Testis (tissue), 2 donors: ENCODE measurements at regions not wholly inside any gene's neighbourhood (a gene's known extent, or its start where the extent isn't known, plus 50 kb on each side); places are given as distances from the start of the nearest gene placed in this dataset.

Source experiments
- POLR2A ChIP-seq: fragments of 450-650 bp; IDR thresholded peaks from one replicate; pipeline ENCODE4 v1.6.1; 2017; ENCODE audit warnings: antibody characterized with exemption, mild to moderate bottlenecking, moderate library complexity
- TF ChIP-seq, protein P1 (sequence below), 3 experiments: fragments of 450-650 bp in 2 of 3; fragments of 200-600 bp in 1 of 3; sonication (generic) in 1 of 3; IDR thresholded peaks; one replicate each; pipeline ENCODE4 v1.5.1; 2016 to 2019; ENCODE audit warnings: antibody characterized with exemption in 3 of 3, mild to moderate bottlenecking in 2 of 3, moderate library complexity in 1 of 3

DNA sequence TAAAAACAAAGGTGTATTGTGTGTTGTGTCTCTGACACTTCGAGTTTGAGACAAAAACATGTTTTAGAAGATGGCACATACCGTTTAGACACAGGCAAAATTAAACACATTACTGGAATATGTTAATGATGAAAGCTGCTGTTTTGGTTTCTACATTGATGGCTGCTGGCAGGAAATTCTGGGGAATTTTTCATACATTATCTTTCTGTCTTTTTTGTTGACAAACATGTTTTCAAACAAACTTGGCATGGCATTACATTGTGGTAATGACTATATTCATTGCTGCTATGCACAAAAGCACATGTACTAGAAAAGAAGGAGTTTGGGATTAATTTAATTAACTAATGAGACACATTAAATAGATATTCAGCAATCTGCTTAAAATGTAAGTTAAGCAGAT, 1187.6 kb downstream of the OLFM4 start:
- TF ChIP-seq, protein P1, sequence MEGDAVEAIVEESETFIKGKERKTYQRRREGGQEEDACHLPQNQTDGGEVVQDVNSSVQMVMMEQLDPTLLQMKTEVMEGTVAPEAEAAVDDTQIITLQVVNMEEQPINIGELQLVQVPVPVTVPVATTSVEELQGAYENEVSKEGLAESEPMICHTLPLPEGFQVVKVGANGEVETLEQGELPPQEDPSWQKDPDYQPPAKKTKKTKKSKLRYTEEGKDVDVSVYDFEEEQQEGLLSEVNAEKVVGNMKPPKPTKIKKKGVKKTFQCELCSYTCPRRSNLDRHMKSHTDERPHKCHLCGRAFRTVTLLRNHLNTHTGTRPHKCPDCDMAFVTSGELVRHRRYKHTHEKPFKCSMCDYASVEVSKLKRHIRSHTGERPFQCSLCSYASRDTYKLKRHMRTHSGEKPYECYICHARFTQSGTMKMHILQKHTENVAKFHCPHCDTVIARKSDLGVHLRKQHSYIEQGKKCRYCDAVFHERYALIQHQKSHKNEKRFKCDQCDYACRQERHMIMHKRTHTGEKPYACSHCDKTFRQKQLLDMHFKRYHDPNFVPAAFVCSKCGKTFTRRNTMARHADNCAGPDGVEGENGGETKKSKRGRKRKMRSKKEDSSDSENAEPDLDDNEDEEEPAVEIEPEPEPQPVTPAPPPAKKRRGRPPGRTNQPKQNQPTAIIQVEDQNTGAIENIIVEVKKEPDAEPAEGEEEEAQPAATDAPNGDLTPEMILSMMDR (IDR thresholded peaks at IDR 0.05) = no peak
- no peak for TF ChIP-seq POLR2A
